ENCODE measurements at regions not wholly inside any gene's neighbourhood (a gene's known extent, or its start where the extent isn't known, plus 50 kb on each side); places are given as distances from the start of the nearest gene placed in this dataset.

DNA sequence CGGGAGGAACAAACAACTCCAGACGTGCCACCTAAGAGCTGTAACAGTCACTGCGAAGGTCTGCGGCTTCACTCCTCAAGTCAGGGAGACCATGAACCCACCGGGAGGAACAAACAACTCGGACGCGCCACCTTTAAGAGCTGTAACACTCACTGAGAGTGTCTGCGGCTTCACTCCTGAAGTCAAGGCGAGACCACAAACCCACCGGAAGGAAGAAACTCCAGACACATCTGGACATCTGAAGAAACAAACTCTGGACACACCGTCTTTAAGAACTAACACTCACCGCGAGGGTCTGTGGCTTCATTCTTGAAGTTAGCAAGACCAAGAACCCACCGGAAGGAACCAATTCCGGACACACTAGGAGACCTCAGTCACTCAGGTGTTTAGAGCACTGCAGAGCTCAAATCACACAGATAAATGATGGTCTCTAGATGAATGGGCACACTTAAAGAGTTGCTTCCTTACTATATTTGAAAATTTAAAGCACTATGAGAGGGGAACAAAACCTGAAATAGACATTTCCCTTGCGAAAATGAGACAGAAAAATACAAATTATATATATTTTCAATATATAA lies 587.7 kb upstream of the ADGRL4 start:
- ChIA-PET POLR2A (no interaction called here), CTCF (ENCODE audit: low intra/inter-chr PET ratio, low total read pairs) (no interaction called here)
- no peak overlapping the region for H3K4me3 ChIP-seq (replicated peaks in 1 of 3; ENCODE audit: insufficient read depth in 1 of 3, low read depth in 2 of 3, low read length in 3 of 3)
- H3K36me3 ChIP-seq (replicated peaks in 1 of 2; ENCODE audit: control insufficient read depth in 1 of 2, insufficient read depth in 2 of 2, low read length in 2 of 2) = no peaks in the 10 kb centered on the region
- H3K4me2 ChIP-seq (ENCODE audit: low read depth, low read length) = no peak overlapping the region
- FAIRE-seq (no peak), ATAC-seq (no peak), DNase-seq (ENCODE audit: low spot score) (no peak)
- peaks cover 58% of the 10 kb centered on the region for H3K9me3 ChIP-seq (ENCODE audit: low read length)
- no peak overlapping the region for H3K27ac ChIP-seq (ENCODE audit: extremely low read length, insufficient read depth, low read length)
- intact Hi-C loops (cut with micrococcal nuclease; ENCODE audit: unreplicated experiment) (no loop called here), in situ Hi-C loops (cut with HindIII; ENCODE audit: extremely low pct_ligation_motif_present, low pct_unique_long_range_greater_than_20kb) (no loop called here)
- WGBS (ENCODE audit: low lambda C conversion rate) = 59% methylated on average over 17 of the region's 17 CpGs
- TF ChIP-seq CENPT (CRISPR knock-in tag; IDR thresholded peaks at IDR 0.05; ENCODE audit: low read depth) (no peak), ZGPAT (CRISPR knock-in tag; IDR thresholded peaks at IDR 0.05) (no peak), NONO (IDR thresholded peaks at IDR 0.05) (no peak), NONO (CRISPR knock-in tag; conservative IDR thresholded peaks at IDR 0.05) (no peak), BCL6 (CRISPR knock-in tag; IDR thresholded peaks at IDR 0.05) (no peak), ZNF704 (CRISPR knock-in tag; IDR thresholded peaks at IDR 0.05; ENCODE audit: borderline replicate concordance) (no peak), ZNF644 (CRISPR knock-in tag; IDR thresholded peaks at IDR 0.05; ENCODE audit: low read depth) (no peak), ZNF713 (CRISPR knock-in tag; IDR thresholded peaks at IDR 0.05) (no peak), NFAT5 (CRISPR knock-in tag; IDR thresholded peaks at IDR 0.05) (no peak), TGIF2 (CRISPR knock-in tag; IDR thresholded peaks at IDR 0.05) (no peak), RCOR2 (CRISPR knock-in tag; IDR thresholded peaks at IDR 0.05) (no peak), ZNF570 (CRISPR knock-in tag; IDR thresholded peaks at IDR 0.05; ENCODE audit: borderline replicate concordance) (no peak), JDP2 (CRISPR knock-in tag; IDR thresholded peaks at IDR 0.05; ENCODE audit: borderline replicate concordance) (no peak)
- H3K4me1 ChIP-seq (ENCODE audit: insufficient read depth, low read length) = no peaks in the 10 kb centered on the region
- H4K20me1 ChIP-seq (ENCODE audit: insufficient read depth, low read length) = no peaks in the 10 kb centered on the region
- H2AFZ ChIP-seq (ENCODE audit: low read length) = no peak overlapping the region
- H3K27me3 ChIP-seq (ENCODE audit: control insufficient read depth in 1 of 2, insufficient read depth in 2 of 2, low read length in 2 of 2) = no peaks in the 10 kb centered on the region
- no TSS peak for BruUV-seq (replicated peaks)
- no peak overlapping the region for H3K9ac ChIP-seq (ENCODE audit: insufficient read depth, low read depth, low read length)
- H3K79me2 ChIP-seq (ENCODE audit: insufficient read depth, low read length) = no peaks in the 10 kb centered on the region

Measured in HepG2 (cell line).